HG03095 (cell line): ENCODE measurements at regions not wholly inside any gene's neighbourhood (a gene's known extent, or its start where the extent isn't known, plus 50 kb on each side); places are given as distances from the start of the nearest gene placed in this dataset.

Experiments
- ATAC-seq: cut with Tn5 transposase; IDR thresholded peaks from one replicate; pipeline ENCODE4 v1.9.1; 2021; ENCODE audit warnings: moderate library complexity; ENCODE audit not compliant: unreplicated experiment

GRCh38 chr3:59653405-59654122, 603.7 kb upstream of the CFAP20DC start:
- no peak for ATAC-seq

DNA sequence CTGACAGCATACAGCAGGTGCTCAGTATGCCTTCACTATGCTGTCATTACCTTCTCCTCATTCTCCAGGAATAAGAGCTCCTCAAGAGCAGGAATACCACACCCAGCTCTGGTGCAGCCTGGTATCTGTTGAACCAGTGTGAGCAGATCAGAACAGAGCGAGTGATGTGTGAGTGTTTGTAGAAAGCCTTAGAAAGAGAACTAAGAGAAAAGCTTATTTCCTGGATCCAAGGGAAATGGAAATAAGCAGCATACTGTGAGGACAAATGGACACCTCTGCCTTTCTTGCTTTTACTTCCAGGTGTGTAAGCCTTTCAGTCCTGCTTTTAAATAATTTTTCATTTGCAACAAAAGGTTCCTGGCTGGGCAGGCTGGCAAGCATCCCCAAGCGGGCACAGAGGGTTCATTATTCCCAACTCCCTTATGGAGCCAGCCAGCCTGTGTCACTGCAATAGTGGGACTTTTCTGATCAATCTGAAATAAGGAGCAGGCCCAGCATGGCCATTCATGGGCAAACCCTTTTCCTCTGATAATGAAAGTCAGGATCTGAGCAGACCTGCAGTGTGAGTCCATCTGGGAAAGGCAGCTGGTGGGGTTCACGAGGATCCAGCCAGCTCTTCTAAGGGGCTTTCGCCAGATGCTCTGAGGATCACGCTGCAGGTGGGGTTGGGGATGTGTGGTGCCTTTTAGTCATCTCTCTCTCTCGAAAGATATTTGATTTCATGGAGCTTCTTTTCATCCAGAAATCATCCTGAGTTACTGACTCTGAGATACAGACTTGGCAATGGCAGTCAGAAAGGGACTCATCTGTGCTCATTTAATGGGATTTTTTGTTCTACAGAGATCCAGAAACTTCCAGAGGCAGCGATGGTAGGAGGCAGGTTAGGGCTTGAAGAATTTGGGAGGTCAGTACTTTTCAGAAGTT, 594.9 kb upstream of the CFAP20DC start:
- ATAC-seq = no peak

DNA sequence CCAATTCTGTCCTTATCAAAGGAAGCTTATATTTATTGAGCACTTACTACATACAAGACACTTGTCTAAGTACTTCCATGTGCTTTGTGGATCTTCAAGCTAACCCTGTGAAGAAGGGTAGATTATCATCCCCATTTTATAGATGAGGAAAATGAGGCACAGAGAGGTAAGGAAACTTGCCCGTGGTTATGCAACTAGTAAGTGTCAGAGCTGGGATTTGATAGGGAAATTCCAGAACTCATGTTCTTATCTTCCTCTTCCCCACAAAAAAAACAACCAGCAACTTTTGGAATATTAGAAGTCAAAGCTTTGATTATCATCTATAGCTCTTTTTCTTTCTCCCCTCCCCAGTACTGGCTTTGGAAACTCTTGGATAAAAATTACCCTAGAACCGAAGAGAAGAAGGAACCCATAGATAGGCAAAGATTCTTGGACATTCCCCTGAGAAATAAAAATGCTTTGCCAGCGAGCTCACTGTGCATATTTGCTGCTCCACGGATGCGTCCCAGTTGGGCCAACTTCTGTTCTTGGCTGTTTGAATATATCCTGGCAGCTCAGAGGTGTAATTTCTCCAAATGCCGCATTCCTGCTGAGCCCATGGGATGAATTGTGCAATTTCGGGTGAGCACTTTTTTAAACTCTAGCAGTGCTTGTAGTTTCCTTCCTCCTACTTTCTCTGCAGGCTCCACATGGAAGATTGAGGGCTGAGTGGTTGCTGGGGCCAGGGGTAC, 591.5 kb upstream of the CFAP20DC start:
- no peak for ATAC-seq

DNA sequence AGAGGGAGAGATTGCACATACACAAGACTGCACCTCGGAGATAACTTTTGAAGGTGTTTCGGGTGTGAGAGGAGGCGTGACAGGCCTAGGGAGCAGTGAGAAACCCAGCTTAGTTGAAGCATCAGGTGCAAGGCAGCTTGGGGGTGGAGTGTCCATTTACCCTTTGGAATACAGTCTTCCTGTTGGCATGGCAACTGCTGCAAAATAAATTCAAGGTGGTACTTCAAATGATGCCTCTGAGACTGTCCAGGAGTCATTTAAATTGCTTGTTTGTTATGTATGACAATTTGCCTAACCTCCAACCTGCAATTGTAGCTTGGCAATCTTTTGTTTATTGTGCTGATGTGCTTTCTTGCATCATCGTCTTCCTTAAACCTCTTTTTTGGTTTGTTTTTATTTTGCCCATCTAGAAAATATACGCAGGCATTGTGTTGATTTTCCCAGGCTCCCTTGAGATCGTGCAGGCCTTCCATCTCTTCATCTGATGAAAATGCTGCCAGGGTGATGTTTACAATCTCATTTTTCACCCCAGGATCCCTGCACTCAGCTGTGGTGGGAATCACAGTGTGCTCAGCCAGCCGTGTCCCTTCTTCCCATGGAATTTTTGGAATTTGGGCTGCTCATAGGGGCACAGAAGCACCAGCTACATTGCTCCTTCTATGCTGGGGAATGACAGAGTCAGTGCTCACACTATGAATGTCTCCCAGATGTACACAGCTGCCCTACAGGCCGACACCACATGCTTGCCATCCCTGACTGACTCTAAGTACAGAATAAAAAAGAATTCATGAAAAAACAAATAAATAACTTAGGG, 583.1 kb upstream of the CFAP20DC start:
- ATAC-seq = no peak

DNA sequence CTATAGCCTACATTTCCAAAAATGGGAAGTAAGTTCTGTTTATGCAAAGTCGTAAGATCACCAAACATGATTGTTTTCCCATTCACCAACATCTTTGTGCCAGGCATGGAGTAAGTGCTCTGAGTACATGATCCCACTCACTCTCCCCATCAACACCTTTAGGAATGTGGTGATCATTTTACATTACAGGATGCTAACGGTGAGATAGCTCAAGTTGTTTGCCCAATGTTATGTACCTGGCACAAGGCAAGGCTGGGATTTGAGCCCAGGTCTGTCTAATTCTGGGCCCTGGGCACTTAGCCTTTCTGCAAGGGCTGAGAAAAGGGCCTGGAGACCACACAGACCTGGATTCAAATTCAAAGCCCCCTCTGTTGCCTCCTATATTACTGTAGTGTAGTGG, 581.7 kb upstream of the CFAP20DC start:
- no peak for ATAC-seq

DNA sequence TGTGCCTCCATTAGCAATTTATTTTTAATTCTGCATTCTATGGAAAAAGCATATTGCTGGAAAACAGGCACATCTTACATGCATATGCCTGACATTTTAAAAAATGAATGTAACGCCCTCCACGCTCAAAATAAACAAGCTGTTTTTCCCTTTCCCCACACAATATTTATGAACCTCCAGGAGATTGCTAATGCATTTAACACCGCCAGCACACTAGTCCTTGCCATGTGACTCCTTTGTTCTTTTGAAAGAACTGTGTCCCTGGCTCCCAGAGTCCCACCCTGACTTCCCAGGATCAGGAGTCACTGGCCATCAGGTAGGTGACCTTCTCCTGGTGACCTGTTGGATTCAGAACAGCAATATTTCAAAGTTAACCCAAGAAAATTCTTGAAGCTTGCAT, 571.2 kb upstream of the CFAP20DC start:
- no peak for ATAC-seq

DNA sequence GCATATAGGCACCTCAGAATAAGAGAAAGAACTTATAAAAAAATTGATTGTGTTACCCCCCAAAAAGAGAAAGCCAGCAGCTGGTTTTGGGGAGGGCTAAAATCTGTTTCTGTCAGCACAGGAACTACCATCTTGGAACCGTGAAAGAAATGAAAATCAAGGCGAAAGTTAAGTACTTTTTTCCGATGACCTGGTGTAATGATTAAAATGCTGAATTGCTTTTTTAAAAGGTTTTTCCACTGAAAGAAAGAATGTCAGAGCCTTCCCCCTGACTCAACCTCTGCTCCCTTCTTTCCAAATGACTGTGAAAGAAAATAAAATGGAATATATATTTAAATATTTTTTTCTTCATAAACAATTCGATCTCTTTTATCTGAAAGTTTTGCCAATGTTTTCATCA, 570.5 kb upstream of the CFAP20DC start:
- no peak for ATAC-seq

- ATAC-seq = no peak
Measured at GRCh38 chr3:59612444-59612715, 562.6 kb upstream of the CFAP20DC start.

DNA sequence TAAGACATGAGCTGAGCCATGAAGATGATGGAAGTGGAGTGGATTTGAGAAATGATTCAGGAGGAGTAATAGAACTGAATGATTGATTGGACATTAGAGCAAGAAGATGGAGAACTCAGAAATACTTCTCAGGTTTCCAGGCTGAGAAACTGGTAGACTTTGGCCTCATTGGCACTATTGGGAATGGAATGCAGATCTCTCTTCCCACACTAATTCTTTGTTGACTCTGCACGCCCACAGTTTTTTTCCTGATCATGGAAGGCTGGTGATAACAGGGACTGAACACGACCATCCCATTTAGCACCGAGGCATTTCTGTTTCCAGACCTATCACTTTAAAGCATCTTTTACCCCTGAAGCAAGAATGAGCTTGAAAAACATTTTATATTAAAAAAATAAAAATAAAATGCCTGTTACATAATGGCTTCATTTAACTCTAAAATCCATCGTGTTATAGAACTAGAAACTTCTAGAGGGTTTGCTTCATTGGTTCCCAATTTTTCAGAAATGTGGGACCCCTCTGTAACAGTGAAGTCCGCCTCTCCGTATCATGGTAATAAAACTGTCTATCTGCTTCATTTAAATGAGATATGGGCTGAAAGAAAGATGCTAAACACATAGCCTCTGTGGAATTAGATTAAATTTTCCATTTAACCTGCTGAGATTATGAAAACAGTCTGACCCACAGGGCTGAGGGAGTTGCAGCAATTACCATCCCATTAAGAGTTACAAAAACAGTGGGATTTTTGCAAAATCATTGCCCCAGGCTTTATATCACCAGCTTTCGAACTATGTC, 562.0 kb upstream of the CFAP20DC start:
- ATAC-seq = no peak

DNA sequence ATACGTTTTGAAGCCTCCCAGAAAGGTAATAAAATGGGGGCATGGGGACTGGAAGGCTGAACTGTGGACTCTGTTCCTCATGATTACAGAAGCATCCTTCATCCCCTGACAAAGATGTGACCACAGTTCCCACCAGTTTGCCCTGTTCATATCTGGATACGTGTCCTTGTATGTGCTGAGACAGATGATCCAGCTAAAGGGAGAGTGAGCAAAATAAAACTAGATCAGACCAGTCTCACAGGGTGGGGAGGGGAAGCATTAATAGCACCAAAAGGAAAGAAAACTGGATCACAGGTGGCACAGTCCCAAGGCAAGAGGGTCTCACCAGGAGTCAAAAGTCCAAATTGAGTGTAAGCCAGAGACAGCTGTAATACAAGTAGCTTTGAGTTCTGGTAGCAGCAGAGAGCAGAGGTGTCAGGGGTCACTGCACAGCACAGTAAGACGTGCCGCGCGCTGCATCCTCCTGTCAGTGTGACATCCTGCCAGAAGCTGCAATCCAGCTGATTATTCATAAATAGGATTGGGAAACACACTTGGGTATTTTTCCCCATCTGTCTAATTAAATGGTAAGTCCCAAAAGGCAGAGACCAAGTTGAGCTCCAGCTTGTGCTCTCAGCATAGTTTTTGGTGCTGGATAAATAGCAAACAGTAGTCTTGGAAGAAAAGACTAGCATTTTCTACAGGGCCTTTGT, 560.0 kb upstream of the CFAP20DC start:
- ATAC-seq = no peak

DNA sequence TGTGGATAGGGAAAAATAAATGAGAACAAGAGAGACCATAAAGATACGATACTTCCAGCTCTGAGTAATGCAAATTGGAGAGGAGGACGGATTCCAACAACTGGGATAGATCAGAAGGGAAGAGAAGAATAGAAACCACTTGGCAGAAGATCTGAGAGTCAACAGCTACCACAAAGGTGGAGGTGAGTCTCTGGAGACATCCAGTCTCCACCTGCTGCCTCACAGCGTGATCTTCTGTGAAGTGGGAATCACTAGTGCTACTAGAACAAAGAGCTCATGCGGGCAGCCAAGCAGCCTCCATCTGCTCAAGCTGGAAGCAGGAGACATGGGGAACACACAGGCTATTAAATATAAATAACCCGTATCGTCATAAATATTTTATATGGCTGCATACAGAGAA, 558.5 kb upstream of the CFAP20DC start:
- ATAC-seq = no peak

DNA sequence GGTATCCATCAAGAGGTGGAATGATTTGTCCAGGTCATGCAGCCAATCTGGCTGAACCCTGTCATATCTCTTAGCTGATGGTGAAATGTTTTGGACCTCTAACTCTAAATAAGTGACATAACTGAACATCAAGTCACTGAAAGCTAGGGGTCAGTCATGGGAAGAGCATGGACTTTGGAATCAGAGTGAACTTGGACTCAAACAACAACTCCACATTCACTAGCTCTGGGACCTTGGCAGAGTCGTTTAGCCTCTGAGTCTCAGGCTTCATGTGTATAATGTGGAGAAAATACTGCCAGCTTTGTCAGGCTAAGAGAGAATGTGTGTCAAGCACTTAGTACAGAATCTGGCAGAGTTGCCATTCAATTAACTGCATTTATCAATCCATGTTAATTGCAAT, 557.8 kb upstream of the CFAP20DC start:
- no peak for ATAC-seq

GRCh38 chr3:59606638-59607266, 556.9 kb upstream of the CFAP20DC start:
- ATAC-seq = no peak

GRCh38 chr3:59605944-59606534, 556.2 kb upstream of the CFAP20DC start:
- ATAC-seq = no peak

DNA sequence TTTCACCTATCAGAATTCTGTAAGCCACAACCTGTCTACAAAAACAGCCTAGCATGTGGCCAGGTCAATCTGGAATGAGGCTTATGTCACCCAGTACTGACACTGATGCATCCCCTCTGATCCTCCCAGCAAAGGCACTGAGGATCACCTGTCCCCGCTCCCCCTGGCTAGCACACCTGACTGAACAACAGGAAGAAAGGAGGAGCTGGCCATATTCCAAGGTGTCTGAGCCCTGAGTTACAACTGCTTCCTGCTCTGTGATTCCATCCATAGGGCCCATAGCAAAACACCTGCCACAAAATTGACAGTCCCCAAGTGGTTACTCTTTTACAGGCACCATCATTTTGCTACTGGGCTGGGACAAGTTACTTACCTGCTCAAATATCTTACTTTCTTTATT, 555.5 kb upstream of the CFAP20DC start:
- ATAC-seq = no peak

GRCh38 chr3:59601486-59601885, 551.7 kb upstream of the CFAP20DC start:
- ATAC-seq = no peak

- no peak for ATAC-seq
Measured at GRCh38 chr3:59600631-59601030, 550.8 kb upstream of the CFAP20DC start.

DNA sequence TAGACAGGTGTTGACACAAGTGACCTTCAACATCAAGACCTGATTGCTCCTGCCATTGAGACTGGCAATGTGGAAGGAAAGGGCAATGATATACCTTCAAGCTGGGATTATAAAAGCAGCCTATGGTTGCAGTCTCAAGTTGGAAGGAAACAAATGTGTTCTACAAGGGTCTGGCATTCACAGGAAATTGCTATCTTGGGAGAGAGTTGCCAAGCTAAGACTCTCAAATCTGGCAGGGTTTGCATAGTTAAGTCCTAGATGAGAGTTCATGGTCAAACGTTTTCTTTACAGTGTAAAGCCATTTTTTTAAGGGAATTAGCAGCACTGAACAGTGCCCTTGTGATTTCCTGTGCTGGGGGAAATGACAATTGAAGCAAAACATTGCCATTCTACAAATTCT, 546.9 kb upstream of the CFAP20DC start:
- ATAC-seq = no peak

DNA sequence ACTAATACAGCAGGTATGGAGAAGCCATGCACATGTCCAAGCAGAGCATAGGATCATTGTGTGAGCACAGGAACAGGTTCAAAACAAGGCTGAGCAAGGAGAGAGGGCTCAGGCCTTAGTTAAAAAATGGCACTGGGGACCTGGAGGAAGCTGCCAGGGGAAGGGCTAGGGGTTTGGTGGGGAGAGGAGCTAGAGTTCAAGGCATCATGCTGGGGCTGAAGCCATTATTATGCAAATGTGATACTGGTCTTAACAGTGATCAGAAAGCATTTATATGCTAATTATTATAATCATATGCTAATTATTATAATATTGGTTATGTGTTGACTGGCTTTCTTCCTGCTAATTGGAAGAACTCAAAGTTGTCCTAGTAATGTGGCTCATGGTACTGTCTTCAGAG, 546.0 kb upstream of the CFAP20DC start:
- ATAC-seq = no peak
